ENCODE measurements at regions not wholly inside any gene's neighbourhood (a gene's known extent, or its start where the extent isn't known, plus 50 kb on each side); places are given as distances from the start of the nearest gene placed in this dataset.

DNA sequence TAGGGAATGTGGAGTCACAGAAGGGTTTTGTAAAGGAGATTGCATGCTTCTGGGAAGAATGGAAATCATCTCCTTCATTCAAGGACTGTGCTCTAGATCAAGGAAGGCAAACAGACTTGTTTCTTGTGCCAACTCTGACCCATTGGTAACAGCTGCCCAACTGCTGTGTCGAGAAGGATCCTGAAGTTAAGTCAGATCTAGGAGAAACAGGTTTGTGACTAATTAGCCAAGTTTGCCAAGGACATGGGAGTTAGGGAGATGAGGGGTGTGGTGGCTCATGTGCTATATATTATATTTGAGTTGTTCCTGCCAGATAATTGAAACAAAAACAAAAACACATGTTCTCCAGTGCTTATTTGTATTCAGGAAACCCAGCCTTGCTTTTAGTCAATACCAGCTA is 251.2 kb upstream of the USP24 start:
- TF ChIP-seq CTCF (conservative IDR thresholded peaks at IDR 0.05): no peak
- TF ChIP-seq EZH2 (IDR thresholded peaks at IDR 0.05; ENCODE audit: low read depth): no peak
